ENCODE measurements at regions not wholly inside any gene's neighbourhood (a gene's known extent, or its start where the extent isn't known, plus 50 kb on each side); places are given as distances from the start of the nearest gene placed in this dataset.

- no peak for TF ChIP-seq POLR2A (IDR thresholded peaks at IDR 0.05)
- TF ChIP-seq, protein P1, sequence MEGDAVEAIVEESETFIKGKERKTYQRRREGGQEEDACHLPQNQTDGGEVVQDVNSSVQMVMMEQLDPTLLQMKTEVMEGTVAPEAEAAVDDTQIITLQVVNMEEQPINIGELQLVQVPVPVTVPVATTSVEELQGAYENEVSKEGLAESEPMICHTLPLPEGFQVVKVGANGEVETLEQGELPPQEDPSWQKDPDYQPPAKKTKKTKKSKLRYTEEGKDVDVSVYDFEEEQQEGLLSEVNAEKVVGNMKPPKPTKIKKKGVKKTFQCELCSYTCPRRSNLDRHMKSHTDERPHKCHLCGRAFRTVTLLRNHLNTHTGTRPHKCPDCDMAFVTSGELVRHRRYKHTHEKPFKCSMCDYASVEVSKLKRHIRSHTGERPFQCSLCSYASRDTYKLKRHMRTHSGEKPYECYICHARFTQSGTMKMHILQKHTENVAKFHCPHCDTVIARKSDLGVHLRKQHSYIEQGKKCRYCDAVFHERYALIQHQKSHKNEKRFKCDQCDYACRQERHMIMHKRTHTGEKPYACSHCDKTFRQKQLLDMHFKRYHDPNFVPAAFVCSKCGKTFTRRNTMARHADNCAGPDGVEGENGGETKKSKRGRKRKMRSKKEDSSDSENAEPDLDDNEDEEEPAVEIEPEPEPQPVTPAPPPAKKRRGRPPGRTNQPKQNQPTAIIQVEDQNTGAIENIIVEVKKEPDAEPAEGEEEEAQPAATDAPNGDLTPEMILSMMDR (IDR thresholded peaks at IDR 0.05): no peak
Measured at GRCh38 chr20:6410721-6411120, 287.9 kb upstream of the FERMT1 start.
